GM21619 (cell line): ENCODE measurements at regions not wholly inside any gene's neighbourhood (a gene's known extent, or its start where the extent isn't known, plus 50 kb on each side); places are given as distances from the start of the nearest gene placed in this dataset.

Experiments used
- ATAC-seq: cut with Tn5 transposase; IDR thresholded peaks from one replicate; pipeline ENCODE4 v1.9.1; 2021; ENCODE audit not compliant: unreplicated experiment

DNA sequence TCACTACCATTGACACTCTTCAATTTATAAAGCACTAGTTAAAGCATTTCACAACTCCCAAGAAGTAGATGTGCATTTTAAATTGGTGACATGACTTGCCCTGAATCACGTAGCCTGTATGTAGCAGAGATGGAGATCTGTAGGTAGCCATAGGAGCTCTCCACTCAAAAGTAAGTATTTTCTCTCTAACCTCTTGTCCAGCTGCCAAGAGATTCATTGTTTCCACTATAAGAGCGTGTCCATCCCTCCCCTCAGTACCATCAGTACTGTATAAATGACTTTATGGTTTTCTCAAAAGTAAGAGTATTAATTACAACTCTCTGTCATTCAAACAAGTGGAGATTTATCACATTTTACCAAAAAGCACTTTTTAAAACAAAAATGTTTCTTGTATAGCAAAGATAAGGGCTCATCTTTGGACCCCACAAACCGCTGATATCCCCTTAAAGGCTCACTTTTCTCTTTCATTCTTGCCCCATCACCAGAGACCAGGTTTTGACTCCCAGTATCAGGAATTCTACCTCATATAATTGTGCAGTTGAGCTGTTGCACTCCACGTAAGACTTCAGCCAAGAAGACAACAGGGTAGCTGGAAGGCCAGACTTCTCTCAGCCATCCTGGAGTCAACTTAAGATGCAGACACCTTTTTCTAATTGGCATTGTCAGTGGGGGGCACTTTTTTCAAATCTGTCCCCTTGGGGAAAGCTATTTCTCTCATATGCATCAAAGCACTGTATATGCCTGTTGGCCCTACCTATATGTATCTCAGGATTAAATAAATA lies 78.0 kb upstream of the GALNT5 start:
- ATAC-seq, result no peak

DNA sequence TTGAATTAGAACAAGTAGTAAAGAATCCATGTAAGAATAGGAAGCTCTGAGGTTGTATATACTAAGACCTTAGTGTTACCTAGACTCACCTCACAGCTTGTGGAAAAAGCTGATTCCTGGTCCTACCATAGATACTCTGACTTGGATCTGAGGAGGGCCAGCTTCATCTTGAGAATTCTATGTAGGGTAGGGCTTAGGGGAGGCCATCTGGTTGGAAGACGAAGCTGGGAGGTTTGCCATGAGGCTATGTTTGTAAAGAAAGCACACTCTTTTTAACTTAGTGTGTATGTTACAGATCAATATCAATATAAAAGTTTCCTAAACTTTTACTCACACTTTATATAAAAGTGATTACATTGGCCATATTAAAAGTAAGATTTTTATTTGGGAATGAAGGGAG lies 77.1 kb upstream of the GALNT5 start:
- no peak for ATAC-seq

DNA sequence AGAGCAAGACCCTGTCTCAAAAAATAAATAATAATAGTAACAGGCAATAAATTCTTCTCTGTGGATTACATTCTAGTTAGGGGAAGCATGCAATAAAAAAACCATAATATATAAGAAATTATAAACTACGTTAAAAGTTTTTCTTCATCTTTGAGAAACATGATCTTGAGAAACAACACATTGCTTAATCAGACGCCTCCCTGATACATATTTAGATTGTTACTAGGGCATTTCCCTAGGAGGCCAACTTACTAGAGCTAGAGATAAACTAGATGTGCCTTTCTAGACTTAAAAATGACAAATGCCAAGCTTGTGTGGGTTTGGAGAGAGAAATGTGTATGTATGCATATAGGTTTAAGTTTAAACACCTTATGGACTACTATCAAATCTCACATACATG lies 76.3 kb upstream of the GALNT5 start:
- no peak for ATAC-seq

DNA sequence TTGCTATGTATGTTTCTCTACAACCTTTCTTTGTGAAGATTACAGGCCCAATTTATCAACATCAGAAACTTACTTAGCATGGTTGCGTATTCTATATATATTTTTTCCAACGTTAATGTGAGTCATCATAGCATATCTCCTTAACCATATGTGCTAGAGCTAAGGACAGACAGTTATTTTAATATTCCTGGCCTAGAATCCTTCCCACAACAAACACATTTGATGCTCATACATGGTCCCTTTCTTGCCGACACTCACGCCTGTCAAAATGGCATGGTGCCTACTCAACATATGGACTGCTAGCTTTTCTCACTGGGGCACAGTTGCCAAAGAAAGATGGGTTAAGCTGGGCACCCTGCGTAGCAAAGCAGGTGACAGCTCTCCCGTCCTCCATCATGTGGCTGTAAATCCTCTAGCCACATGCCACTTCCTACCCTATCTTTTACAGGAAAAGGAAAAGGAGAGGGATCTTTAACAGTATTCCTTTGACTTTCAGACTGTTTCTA lies 75.2 kb upstream of the GALNT5 start:
- no peak for ATAC-seq

DNA sequence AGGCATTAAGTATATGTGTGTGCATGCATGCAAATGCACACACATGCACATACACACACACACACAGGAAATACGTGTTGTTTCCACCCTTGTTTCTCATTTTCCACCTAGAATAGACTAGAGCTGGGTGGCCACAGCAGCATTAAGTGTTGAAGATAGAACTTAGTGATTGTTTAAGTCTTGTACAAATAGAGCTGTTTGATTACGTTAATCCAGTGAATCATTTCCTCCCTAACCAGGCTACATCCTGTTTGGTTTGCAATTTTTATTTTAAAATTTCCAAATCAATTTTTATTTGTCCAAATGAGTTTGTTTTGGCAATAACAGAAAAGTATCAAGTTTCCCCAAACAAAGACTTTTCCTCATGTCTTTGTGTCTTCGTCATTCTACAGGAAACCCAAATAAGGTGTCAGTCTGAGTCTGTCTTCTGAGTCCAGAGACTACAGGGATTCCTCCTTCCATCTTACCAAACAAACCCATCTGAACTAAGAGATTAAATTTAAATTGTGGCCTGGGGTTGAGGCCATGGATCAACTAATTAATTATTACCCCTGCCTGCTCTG lies 74.6 kb upstream of the GALNT5 start:
- no peak for ATAC-seq

DNA sequence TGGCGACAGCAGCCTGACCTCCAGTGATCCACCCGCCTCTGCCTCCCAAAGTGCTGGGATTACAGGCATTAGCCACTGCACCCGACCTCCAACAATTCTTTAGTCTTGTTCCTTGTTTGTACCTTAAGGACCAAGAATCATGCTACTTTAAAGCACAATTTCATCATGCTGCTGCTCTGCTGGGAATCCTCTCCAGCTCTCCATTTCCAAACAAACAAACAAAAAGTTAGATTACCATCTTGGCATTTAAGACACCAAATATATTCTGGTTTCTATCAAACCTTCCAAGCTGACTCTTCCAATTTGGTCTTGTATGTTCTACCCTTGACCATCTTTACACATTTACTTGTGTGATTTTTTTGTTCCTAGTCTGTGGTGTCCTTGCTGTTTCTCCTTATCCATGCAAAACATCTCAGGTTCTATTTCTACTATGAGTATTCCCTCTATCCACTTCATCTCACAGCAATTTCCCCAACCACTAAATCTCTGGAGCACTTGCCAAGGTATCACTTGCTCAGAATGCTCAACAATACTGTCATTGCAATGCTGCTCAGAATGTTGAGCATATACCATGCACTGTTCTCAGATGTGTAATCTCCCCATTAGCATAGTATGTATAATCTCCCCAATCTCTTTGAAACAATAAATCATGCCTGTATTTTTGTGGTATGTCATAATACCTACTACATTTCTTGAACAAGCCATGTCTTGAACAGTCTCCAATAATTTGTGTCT lies 73.2 kb upstream of the GALNT5 start:
- ATAC-seq, result no peak

DNA sequence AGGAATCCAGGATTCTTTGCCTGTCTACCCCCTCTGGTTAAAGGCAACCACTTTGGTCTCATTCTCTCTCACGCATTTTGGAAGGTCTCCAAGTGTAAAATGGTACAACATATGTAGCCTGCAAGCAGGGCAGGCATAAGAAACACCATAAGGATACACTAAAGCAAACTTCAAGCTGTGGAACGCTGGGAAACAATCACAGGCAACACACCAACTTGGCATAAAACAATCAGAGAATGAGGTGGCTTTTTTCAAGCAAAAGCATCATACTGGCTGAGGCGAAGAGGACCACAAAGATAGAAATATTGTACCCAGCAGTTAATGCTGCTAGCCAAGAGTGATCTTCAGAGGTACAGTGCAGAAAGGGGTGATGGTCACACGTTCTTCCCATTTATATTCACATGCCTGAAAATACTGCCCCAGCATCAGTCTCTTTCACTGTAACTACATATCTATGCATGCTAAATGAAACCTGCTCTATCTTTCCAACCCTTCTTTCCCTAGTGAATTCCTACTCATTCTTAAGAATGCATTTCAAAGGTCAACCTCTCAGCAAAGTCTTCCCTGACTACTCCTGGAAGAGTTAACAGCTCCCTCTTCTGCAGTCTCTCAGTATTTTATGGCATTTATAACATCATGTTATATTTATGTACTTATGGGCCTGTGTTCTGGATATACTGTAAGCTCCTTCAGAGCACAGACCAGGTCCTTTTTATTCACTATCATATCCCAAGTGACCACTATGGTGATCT lies 71.9 kb upstream of the GALNT5 start:
- ATAC-seq, result no peak

DNA sequence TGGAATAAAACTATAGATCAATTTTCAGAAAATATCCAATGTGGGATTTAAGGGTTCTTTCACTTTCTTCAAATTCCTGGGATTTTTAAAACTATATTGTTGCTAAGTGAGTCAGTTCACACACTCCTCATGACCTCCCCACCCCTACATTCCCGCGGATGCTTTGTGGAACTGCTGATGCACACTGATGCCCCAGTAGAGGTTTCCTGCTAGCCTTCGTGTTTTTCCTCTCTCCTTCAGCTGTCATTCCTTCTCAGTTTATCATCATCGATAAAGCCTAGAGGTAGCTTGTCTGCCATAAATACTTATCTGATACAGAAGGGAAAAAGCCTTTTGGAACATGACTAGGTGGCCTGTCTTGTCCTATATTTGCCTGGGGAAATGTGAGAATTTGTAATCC lies 67.4 kb upstream of the GALNT5 start:
- no peak for ATAC-seq

DNA sequence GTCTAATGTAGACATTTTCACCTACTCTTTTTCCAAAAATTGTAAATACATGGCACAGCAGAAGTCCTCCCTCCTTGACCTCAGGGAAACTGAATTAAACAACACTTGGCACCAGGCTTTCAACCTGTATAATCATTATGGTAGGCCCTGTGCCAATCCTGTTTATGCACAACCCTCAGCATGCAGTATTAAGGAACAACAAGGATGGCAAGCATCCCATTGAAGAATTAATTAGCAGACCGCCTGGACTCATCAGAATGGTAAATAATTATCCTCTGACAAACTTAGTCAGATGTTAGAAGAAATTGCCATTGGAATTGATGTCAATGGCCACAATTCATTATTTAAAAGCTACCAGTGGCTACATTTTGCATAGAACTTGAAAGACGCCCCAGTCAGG lies 66.3 kb upstream of the GALNT5 start:
- ATAC-seq, result no peak

DNA sequence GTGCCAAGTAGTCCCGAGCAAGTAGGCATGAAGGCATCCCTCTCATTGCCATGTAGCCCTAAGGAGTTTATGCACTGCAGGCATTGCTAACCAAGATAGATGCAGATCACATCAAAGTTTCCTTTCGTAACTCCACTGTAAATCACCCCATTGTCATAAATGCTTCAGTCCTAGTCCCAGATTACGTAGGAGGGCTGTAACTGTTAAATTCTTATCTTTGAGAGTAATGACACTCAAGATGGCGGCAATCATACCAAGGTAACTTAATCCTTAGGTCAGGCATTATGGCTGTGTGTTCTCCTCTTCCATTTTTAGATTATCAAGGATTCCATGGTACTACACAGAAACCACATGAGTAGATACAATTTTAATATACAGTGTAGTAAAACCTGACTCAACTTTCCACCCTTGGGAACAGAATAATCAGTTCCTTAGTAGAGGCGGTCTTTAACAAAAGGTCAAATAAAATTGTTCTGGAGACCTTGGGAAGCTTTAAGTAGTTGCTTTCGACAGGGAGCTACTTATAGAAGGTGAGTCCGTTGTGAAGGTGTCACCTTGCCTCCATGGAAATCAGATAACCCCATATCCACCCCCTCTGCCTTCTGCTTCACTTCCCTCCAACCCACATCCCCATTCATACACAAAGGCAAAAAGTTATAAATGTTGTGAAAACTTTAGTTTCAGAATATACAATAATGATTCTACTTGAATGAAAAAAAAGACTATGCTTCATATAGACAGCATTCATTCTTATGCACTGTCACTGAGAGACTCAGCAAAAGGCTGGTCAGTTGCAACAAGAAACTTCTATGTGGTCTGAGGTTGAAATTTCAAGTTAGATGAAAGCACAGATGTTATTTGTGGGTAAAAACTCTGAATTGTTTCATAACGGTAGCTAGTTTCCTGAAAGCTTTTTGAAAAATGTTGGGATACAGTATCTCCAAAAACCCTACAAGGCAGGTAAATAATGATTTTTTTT lies 64.8 kb upstream of the GALNT5 start:
- ATAC-seq, result peak; percentile 79

DNA sequence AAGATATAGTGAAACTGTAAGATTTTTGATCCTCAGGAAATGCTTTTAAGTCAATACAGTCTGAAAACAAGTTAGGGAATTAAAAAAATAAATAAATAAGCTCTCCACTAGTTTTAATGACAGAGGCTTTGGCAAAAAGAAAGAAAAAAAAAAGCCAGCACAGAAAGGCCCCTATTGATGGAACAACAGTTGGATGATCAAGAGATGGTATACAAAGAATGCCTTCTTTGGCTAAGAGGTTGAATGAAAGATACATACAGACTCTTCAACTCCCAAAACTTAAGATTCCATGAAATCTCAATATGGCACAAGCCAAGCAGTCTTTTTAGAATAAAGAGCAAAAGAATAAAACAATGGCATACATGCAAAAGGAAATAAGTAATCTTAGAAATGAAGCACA lies 64.0 kb upstream of the GALNT5 start:
- ATAC-seq, result peak; percentile 2

DNA sequence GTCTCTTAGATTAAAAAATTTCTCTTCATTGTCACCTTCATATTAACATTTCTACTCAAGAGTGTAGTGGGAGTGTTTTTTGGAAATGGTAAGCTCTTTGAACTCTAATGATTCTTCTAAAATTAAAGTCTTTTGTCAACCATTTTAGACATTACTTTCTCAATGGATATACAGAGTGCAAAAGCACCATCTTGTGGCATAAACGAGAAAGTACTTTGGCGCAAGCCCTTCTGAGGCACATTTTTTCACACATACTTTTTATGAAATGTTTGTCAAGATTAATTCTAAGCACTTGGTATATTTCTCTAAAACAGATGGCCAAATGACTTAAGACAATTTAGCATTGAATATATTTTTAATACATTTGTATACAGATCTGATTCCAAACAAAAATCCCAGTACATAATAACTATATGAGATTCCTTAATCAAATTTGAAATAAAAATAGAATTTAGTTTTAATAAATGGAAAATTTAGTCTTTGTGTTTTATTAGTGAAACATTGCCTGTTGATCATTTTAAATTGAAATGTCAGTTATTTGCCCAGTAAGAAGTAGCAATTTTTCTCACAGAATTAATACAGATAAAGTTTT lies 63.3 kb upstream of the GALNT5 start:
- peak; percentile 61 for ATAC-seq

DNA sequence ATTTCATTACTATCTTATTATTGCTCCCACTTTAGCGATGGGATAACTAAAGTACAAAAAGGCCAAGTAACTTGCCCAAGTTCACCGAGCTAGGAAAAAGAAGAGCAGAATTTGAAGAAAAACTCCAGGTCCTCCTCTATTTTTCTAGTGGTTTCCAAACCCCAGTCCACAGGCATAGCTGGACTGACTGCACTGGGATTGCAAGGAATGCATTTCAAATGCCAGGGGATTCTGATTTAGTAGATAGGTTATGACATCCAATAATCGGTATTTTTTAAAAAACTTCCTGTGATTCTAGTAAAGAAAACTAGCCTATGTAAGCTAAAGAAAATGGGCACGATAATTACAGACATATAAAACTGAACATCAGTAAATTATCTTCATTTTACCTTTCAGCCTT lies 62.7 kb upstream of the GALNT5 start:
- ATAC-seq, result no peak

DNA sequence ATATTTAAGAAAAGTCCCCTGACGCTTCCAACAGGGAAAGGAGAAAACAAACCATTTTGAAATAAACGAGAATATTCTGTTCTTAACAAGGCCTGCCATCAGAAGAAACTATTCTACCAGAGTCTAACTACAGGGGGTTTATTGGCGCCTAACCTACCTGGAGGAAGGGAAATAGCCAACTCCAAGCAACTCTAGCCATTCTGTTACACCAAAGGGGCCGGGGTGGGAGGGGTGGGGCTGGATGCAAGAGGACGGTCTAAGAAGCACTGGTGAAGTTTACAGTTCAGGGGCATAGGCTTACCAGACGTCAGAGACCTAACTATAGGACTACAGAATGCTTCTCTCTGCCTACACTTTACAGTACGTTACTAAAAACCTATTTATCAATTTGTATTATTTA lies 60.5 kb upstream of the GALNT5 start:
- no peak for ATAC-seq

DNA sequence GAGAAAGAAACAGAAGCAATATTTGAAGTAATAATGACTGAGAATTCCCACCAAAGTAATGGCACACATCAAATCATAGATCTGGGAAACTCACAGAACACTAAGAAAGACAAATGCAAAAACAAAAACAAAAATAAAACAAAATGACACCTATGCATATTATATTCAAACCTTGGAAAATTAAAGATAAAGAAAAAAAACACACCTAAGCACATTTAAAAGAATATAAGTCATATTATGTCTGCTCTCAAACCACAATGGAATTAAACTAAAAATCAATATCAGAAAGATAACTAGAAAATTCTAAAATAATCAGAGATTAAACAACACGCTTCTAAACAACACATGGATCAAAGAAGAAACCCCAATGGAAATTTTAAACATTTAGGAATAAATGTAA lies 59.7 kb upstream of the GALNT5 start:
- ATAC-seq, result no peak

DNA sequence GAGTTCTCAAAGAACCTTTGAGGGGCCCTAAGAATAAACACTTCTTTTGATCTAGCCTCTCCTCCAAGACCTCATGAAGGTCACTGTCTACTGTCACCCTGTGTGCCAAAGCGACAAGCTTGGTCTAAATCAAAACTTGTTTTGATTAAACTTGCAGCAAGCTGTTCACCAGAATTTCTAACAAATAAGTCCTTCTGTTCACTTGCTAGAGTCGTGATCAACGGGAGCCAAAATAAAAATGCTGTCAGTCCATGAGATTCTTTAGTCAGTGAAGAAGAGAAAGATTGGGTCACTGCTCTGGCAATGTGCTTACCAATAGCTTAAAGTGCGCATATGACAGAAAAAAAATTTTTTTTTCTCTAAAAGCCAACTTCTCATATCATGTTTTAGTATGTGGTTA lies 53.9 kb upstream of the GALNT5 start:
- no peak for ATAC-seq

DNA sequence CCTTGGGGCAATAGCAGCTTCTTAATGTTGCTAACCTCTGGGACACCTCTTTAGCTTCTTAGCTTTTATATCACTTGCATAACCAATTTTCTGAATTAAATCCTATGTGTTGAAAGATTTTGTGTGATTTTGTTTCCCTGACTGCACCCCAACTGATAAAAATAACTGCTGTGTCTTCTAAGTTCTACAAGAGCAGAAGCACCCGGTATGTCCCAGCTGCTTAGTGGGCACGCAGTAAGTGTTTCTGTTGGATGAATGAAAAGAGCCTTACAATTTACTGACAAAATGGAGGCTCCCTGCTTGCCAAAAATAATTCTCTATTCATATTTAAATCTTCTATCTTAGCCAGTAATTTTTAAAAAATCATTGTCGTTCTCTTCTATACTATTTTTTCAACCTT lies 53.1 kb upstream of the GALNT5 start:
- no peak for ATAC-seq

DNA sequence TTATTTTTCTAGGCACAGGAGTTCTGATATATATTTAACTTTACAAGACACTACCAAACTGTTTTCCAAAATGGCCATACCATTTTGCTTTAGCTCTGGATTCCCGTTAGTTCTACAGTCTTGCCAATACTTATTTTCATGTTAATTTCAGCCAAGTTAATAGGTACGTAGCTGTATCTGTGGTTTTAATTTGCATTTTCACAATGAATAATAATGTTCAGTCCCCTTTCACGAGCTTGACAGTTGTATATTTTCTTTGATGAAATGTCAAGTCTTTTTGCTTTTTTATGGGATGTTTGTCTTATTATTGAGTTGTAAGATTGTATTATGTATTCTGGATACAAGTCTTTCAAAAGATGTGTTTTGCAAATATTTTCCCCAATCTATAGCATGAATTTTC lies 50.6 kb upstream of the GALNT5 start:
- no peak for ATAC-seq
